Endothelial cell (in vitro differentiated cells): ENCODE measurements at regions not wholly inside any gene's neighbourhood (a gene's known extent, or its start where the extent isn't known, plus 50 kb on each side); places are given as distances from the start of the nearest gene placed in this dataset.

ENCODE experiments used
- DNase-seq: peaks from one replicate; pipeline ENCODE4 v3.0.0; 2021; ENCODE audit warnings: low spot score
- H3K27ac Mint-ChIP-seq: one replicate; pipeline ENCODE4 v1.8.0; 2021; ENCODE audit warnings: mixed read lengths, inconsistent platforms; ENCODE audit not compliant: unreplicated experiment
- H3K27me3 Mint-ChIP-seq: one replicate; pipeline ENCODE4 v1.8.0; 2021; ENCODE audit warnings: mild to moderate bottlenecking, moderate library complexity, mixed read lengths, inconsistent platforms; ENCODE audit not compliant: unreplicated experiment
- H3K36me3 Mint-ChIP-seq: one replicate; pipeline ENCODE4 v1.8.0; 2021; ENCODE audit warnings: mild to moderate bottlenecking, low read depth, mixed read lengths, inconsistent platforms; ENCODE audit not compliant: unreplicated experiment
- H3K4me1 Mint-ChIP-seq: one replicate; pipeline ENCODE4 v1.8.0; 2021; ENCODE audit warnings: mild to moderate bottlenecking, mixed read lengths, inconsistent platforms; ENCODE audit not compliant: unreplicated experiment
- H3K4me3 Mint-ChIP-seq: one replicate; pipeline ENCODE4 v1.8.0; 2021; ENCODE audit warnings: mild to moderate bottlenecking, mixed read lengths, inconsistent platforms; ENCODE audit not compliant: unreplicated experiment
- H3K9me3 Mint-ChIP-seq: one replicate; pipeline ENCODE4 v1.8.0; 2021; ENCODE audit warnings: mixed read lengths, inconsistent platforms; ENCODE audit not compliant: unreplicated experiment
- TF ChIP-seq, protein P1 (sequence below): fragments of 200-600 bp; sonication (generic); IDR thresholded peaks from one replicate; pipeline ENCODE4 v1.5.0; 2021; ENCODE audit warnings: antibody characterized with exemption; ENCODE audit not compliant: unreplicated experiment

DNA sequence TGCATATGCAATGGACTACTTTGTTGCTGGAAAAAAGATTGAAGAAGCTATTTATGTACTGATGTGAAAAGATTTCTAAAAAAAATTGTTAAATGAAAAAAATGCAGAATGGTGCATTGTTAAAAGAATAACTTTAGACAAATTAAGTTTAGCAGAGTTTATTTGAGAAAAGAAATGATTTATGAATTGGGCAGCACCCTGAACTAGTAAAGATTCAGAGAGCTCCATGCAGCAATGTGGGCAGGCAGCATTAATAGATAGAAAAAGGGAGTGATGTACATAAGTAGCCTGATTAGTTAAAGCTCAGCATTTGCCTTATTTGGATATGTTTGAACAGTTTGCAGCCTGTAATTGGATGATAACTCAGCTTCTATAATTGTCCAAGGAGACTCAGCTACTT, 677.9 kb upstream of the SEMA6A start:
- Mint-ChIP-seq H3K9me3 (no peaks in the 10 kb centered on the region), H3K27me3 (no peaks in the 10 kb centered on the region), H3K36me3 (no peaks in the 10 kb centered on the region), H3K27ac (no peak overlapping the region), H3K4me3 (no peak overlapping the region), H3K4me1 (no peaks in the 10 kb centered on the region)
- no peak for DNase-seq
- TF ChIP-seq, protein P1, sequence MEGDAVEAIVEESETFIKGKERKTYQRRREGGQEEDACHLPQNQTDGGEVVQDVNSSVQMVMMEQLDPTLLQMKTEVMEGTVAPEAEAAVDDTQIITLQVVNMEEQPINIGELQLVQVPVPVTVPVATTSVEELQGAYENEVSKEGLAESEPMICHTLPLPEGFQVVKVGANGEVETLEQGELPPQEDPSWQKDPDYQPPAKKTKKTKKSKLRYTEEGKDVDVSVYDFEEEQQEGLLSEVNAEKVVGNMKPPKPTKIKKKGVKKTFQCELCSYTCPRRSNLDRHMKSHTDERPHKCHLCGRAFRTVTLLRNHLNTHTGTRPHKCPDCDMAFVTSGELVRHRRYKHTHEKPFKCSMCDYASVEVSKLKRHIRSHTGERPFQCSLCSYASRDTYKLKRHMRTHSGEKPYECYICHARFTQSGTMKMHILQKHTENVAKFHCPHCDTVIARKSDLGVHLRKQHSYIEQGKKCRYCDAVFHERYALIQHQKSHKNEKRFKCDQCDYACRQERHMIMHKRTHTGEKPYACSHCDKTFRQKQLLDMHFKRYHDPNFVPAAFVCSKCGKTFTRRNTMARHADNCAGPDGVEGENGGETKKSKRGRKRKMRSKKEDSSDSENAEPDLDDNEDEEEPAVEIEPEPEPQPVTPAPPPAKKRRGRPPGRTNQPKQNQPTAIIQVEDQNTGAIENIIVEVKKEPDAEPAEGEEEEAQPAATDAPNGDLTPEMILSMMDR: no peak

DNA sequence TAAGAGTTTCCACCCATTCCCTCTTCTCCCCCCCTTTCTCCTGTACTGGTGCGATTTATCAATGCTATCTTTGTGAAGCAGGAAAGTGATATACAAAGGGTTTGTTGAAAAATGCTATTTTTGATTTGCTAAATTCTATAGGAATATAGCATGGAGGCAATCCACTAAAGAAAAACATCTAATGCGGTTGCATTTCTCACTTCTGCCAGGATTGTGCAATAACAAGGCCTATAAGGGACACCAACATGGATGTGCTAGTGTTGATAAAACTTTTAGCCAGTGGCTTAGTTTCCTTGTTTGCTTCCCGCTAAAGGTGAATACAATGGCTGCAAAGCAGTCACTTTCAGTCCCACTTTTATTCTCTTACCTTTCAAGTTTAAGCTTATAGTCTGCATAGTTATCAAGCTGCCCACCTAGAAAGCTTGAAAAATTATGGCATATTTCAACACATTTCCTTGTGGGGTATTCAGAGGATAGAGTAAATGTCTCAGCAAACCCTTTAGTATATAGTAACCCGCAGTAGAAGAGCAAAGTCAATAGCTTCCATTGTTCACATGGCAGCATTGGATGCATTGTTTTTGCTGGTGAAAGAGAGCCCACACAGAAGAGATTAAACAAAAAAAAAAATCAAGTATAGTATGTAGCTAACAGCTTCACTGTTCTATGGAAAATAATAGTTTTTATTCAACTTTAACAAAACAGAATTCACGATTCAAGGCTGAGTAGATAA, 674.6 kb upstream of the SEMA6A start:
- TF ChIP-seq, protein P1: no peak
- Mint-ChIP-seq H3K4me1 (no peaks in the 10 kb centered on the region), H3K4me3 (no peak overlapping the region), H3K27me3 (no peaks in the 10 kb centered on the region), H3K9me3 (no peaks in the 10 kb centered on the region), H3K27ac (no peak overlapping the region), H3K36me3 (no peaks in the 10 kb centered on the region)
- no peak for DNase-seq

DNA sequence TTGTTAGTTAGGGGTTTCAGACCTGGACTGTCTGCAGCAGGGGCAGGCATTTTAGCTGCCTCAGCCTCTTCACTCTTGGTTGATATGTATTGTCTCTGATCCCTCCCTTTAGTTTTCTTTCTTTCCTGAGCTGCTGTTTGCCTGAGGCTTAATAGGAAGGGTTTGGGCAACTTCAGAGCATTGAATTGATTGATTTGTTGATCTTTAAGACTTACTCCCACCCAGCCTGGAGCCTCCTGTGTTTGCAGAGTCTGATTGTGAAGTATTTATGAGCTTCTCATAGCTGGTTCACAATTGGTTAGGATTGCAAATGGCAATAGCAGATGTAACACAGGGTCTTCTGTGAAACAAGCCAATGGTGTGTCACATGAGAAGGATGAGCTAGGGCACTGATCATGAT, 671.8 kb upstream of the SEMA6A start:
- TF ChIP-seq, protein P1: no peak
- no peak overlapping the region for H3K4me3 Mint-ChIP-seq
- H3K36me3 Mint-ChIP-seq: no peaks in the 10 kb centered on the region
- DNase-seq: no peak
- peaks cover 2% of the 10 kb centered on the region for H3K27me3 Mint-ChIP-seq
- H3K27ac Mint-ChIP-seq: no peak overlapping the region
- no peaks in the 10 kb centered on the region for H3K4me1 Mint-ChIP-seq
- no peaks in the 10 kb centered on the region for H3K9me3 Mint-ChIP-seq

DNA sequence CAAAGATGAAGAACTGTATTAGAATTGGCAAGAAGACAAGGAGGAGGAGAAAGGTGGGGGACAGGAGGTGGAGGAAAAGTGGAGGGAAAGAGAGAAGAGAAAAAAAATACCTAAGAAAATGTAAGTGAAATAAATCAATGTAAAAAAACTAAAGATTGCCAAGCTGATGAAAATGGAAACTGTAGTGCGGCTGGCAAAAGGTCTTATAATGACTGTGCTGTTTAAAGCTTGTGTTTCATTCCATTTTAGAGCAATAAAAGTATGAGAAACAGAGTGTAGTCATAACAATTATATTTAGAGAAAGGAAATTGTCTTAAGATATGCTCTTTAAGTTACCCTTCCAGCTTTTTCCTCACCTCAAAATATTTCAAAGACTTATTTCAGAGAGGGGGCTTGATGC, 670.5 kb upstream of the SEMA6A start:
- TF ChIP-seq, protein P1: no peak
- DNase-seq: no peak
- Mint-ChIP-seq H3K27me3 (peaks cover 2% of the 10 kb centered on the region), H3K9me3 (no peaks in the 10 kb centered on the region), H3K4me3 (no peak overlapping the region), H3K4me1 (no peaks in the 10 kb centered on the region), H3K36me3 (no peaks in the 10 kb centered on the region), H3K27ac (no peak overlapping the region)

DNA sequence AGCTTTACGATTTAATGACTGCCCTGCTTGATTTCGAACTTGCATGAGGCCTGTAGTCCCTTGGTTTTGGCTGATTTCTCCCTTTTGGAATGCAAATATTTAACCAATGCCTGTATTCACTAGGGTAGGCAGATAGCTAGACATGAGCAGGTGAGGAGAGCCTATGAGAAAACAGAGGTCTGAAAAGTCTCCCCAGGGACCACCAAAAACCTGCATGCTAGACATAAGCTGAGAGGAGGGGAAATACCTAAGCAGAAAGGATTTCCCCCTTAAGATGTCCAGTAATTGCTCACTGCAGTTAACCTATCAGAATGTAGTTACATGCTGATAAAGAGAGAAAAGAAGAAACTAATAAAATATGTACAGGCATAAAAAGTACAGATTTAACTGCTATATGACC, 667.4 kb upstream of the SEMA6A start:
- peaks cover 2% of the 10 kb centered on the region for H3K27me3 Mint-ChIP-seq
- TF ChIP-seq, protein P1: no peak
- H3K4me1 Mint-ChIP-seq: no peaks in the 10 kb centered on the region
- DNase-seq: no peak
- no peaks in the 10 kb centered on the region for H3K36me3 Mint-ChIP-seq
- no peak overlapping the region for H3K4me3 Mint-ChIP-seq
- no peak overlapping the region for H3K27ac Mint-ChIP-seq
- H3K9me3 Mint-ChIP-seq: no peaks in the 10 kb centered on the region
